HG03280 (cell line): ENCODE measurements at regions not wholly inside any gene's neighbourhood (a gene's known extent, or its start where the extent isn't known, plus 50 kb on each side); places are given as distances from the start of the nearest gene placed in this dataset.
"Not testable (repeated sequence)": the region's sequence is repeated elsewhere in the genome, so short reads cannot be mapped to it uniquely, and the experiment has no call there.

ENCODE experiments used
- ATAC-seq: cut with Tn5 transposase; IDR thresholded peaks from one replicate; pipeline ENCODE4 v1.9.1; 2021; ENCODE audit warnings: mild to moderate bottlenecking, moderate library complexity; ENCODE audit not compliant: unreplicated experiment

DNA sequence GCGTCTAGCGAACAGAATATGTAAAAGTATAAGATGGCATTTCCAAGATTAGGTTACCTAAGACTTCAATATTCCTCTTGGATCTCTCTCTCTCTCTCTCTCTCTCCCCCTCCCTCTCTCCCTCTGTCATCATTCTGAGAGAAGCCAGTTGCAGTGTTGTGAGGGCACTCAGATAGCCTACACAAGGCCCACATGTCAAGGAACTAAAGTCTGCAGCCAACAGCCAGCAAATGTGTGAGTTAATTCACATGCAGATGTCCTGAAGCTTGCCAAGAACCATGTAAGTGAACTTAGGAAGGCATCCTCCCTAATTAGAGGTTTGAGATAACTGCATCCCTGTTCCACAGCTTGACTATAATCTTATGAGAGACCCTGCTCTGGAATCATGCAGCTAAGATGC lies 822.9 kb upstream of the PRR20A start:
- no peak for ATAC-seq

DNA sequence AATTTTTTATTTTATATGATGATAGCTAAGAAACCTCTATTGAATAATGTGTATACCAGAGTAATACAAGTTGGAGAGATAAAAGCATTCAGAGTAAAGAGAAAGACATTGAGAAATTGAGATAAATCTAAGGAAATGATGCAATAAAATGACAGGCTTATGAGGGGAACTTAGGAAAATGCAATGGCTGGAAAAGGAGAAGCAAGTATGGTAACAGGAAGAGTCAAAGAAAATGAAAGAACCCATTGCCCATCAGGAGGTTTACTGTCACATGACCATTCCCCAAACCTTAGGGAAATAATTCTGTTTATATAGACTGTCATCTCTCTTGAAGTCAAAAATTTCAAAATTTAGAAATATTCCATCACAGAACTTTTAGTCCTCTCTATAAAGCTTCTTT lies 808.0 kb upstream of the PRR20A start:
- ATAC-seq = no peak

DNA sequence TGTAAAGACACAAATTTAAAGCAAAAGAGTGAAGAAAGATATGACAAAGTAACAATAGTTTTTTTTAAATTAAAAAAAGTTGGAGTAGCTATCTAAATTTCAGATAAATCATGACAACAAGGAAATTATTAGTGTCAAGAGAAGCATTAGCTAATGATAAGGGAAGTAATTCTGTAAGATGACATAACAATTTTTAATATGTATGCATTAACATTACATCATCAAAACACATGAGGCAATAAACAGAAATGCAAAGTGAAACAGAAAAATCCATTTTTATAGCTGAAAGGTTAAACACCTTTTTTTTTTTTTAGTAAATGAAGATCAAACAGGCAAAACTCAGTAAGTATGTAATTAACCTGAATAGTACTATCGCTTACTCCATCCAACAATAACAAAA lies 804.9 kb upstream of the PRR20A start:
- no peak for ATAC-seq

DNA sequence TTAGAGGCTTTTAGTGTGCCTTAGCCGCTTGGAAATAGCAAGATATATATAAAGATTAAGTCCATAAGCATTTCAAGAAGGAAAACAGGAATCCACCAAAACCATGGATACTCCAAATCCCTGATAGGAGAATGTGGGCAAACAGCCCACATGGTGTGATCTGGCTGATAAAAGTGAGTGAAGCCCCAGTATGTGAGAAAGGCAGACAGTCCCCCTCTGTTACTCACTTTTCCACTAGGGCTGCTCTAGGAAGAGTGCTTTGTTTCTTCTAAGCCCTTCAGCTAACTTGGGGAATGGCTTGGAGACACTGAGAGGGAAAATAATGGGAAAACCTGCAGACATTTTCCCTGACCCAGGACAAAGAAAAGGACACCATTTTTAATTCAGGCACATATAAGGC lies 802.3 kb upstream of the PRR20A start:
- ATAC-seq = no peak

DNA sequence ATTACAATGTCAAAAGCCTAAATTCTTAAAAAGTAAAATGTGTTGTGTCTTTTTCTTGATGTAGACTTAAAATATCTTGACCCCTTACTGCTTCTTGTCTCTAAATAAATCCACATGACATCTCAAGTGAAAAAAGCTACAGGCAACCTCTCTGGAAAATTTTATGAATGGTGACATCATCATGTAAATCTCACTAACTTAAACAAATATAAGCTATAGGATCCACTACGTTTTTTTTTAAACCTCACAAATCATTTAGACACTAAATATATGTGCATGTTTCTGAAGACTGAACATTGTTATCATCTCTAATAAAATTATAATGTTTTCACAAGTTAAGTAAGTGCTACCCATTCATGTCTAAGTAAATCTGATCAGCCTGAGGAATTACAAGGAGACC lies 793.7 kb upstream of the PRR20A start:
- no peak for ATAC-seq

DNA sequence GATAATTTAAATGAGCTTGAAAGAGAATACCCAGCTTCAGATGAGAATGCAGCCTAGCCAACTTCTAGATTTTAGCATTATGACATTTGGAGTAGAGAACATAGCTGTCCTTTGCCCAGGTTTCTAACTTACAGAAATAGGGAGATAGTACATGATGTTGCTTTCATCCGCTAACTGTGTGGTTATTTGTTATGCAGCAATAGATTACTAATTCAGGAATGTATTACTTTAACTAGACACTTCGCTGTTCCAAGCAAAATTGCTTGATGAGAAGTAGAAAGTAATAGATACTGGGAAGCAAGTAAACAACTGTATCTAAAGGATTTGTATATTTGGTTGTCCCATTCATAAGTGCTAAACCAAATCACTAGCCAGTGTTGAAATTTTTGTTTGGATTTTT lies 790.9 kb upstream of the PRR20A start:
- ATAC-seq = no peak

DNA sequence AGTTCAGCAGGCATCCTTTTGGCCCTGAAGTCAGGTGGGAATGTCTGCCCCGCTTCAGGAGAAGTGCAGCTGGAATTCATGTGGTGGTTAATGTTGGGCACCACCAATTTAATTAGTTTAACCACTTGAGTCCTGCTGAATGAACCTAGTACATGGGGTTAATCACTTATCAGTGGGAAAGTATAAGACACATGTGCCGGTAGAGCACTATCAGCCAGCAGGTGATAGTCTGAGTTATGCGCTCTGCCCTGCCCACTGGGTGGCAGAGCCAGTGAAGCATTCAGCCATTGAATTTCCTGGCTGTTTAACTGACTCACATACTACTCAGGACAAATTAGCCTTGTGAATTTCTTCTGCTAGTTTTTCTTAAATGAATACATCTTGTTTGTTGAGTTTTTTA lies 789.7 kb upstream of the PRR20A start:
- ATAC-seq = no peak

DNA sequence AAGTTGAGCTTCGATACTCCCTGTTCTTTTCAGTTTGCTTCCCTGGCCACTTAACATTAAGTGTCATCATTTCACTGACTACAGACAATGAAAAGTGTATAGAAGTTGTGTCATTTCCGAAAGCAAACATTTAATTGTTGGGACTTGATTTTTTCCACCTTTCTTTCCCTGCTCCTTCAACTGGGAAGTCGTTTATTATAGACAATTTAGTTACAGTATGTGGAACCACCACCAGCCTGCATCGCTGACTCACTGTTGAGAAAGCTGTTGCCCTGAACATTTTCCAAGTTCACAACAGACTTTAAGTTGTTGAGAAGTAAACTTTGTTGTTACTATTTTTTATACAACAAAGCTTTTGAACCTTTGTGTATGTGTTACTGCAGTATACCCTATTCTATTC lies 788.4 kb upstream of the PRR20A start:
- no peak for ATAC-seq

DNA sequence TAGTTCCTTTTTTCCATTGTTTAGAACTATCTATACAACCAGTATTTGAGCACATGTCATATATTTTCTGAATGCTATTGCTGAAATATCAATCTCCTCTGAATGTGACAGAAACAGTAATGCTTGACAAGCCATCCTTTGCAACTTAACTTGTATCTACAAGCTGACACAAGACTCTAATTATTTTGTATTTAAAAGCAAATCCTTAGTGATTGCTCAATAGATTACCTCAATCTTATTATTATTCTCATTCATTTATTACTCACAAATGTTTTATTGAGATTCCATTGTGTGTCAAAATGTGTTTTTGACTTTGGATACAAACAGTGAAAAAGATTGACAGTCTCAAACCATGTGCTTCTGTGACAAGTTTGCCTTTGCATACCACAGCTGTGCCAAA lies 787.8 kb upstream of the PRR20A start:
- no peak for ATAC-seq

DNA sequence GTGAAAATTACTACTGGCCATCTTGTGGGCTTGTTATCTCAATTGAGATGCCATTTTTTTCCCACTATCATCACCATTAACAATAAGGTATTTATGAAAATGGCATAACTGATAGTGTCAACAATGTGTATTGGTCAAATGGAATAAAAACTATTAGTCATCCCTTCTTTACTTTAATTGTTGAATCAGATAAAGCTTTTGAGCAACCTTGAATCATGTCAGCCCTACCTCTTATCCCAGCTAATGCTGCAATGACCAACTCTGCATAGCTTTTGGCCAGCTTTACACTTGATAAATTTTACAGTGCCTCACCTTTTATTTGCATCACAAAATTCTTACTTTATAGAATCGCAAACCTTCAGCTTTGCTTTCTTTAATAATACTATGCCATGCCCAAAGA lies 784.0 kb upstream of the PRR20A start:
- ATAC-seq = no peak

DNA sequence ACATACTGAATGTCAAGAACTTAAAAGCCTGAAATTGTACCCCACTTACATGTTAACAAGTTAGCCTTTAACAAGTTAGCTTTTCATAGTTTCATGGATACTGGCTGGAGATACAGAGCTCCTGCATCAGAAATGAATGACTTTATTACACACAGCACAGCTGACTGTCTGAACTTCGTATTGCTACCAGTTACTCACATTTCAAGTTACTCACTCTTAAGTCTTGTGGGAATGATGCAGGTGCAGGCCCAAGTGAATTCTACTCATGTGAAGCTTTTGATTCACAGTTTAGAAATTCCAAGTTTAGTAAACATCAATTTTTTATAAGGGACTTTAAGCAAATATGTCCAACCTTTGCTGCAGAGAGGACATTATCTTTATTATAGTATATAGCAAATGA lies 762.2 kb upstream of the PRR20A start:
- ATAC-seq = no peak

DNA sequence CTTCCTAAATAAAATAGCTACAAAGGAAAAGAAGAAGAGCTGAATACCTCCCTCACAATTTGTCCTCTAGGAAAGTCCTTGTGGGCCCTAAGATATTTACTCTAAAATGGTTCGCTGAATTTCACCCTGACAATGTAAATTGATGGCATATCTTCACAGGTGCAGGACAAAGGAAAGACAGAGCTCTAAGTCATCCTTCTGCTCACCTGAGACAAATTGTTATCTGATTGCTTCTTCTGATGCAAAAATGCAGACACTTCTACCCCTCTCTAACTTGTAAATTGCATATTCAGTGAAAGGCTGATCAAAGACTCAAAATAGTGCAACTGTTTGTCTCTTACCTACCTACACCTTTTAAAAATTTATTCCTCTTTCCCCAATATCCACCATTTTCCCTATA lies 747.2 kb upstream of the PRR20A start:
- no peak for ATAC-seq

DNA sequence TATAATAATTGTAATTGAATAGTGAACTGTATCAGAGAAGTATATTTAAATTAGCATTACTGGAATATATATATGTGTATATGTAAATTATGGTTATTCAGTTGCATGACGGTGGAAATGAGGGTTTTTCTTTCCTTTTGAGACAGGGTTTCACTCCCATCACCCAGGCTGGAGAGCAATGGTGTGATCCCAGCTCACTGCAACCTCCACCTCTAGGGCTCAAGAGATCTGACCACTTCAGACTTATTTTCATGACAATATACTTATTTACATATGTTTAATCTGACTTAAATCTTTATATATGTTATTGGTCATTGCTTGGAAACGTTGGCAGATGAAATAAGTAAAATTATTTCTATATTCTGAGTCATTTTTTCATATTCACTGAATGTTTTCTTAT lies 744.4 kb upstream of the PRR20A start:
- no peak for ATAC-seq

DNA sequence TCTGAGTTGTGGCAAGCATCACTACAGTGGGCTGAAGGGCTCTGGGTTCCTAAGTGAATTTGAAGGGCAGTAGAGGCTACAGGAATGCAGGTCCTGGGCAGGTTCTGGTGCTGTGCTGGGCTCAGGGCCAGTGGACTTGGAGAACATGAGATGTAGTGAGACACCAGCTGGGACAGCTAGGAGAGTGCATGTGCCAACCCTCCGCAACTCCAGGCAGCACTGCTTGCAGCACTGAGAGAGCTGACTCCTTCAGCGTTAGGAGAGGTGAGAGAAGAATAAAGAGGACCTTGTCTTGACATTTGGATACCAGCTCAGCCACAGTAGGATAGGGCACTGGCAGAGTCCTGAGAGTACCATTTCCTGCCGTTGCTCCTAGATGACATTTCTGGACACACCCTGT lies 739.9 kb upstream of the PRR20A start:
- ATAC-seq = no peak

DNA sequence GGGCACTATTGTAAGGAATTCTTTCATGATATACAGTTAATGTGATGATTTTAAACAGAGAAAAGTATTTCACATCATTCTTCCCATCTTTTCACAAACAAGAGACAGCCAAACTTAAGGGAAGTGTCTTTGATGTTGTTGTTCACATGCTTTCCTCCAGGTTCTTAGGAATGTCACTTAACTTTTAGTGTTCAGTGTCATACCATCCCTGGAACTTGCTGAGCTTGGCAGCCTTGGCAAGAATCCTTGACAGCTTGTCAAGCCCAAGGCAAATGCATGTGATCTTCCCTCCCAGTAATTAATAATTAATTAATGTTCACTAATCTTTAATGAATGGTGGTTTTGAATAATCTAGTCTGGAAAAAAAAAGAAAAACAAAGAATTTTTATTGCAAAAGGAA lies 727.9 kb upstream of the PRR20A start:
- no peak for ATAC-seq

DNA sequence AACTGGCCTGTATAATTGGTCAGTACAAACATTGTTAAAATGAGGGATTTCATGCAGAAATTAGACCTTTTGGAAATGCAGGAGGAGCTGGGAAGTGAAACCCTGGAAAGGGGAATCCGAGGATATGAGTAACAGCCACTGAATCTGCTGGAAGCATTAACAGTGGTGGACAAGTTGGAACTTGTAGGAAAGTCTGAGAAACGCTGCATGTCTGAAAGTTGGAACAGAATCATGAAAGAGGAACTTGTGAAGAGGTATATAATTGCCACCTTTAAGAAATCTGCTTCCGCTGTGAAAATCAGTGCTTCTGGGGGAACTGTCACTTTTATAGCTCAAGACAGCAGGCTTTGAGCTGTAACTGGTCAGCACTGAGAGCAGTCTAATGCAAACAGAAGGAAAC lies 716.5 kb upstream of the PRR20A start:
- no peak for ATAC-seq

DNA sequence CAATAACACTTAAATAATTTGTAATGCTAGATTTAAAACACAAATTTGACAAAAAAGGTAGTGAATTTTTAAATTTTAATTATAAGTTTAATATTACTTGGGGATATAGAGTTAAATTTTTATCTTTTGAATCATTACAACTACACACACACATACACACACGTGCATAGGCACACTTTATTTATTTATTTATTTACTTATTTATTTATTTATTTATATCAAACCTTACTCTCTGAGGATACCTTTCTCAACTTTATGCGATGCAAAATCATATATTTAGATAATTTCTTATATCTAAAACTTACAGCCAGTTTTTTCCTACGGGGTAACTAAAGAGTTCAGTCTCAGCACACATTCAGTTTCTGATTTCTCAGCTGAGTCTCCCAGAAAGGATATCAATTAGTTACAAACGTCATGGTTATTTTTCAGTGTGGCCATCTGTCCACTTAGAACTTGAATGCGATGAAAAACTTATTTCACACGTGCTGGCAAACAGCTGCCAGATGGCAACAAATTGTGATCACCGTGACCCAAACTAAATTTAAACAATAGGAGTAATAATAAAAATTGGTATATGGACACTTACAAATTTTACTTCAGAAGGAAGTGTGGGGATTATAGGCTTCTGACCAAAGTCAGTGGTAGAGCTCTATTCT lies 683.1 kb upstream of the PRR20A start:
- no peak for ATAC-seq

DNA sequence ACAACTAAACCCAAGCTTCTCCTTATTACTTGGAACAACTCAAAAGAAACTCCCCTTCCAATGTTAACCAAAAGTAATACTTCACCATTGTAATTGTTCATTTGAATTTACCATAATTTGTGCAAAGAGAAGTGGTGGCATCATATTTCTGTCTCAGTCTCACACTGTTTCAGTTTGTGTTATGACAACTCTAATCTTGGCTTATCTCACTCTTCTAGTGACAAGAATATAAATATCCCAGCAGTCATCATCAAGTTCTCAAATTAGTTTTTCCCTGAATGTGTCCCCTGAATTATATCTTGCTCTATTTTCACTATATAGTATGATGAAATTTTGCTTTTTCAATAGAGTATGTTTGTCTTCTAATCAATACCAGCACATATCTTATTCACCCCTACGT lies 681.4 kb upstream of the PRR20A start:
- ATAC-seq = no peak

DNA sequence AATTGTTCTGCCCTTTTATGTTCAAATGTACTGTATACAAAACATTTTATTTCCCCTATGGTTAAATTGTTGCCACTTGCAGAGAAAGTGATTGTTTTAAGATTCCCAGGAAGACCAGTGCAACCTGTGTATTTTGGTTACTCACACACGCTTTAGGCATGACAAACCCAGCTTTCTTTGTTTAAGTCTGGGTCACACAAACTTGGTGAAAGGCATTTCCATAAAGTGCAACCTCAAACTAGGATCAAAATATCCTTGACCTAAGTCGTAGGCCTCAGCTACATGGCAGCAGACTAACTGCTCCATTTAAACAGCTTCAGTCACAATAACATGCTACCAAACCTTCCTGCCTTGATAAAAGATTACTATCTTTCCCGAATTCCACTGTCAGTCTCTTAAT lies 639.0 kb upstream of the PRR20A start:
- ATAC-seq = no peak

DNA sequence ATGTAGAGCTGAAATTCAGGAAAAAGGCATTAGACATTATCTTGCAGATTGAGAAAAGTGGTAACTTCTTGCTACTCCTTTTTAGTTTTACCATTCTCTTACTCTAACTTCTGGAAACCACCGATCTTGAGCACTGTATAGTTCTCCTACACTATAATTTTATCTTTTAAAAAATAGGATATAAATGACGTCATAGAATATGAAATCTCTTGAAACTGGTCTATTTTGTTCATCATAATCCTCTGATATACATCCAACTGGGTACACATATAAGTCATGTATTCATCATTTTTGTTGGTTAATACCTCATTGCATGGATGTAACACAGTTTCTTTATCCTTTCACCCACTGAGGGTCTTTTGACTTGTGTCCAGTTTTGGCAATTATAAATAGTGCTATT lies 629.9 kb upstream of the PRR20A start:
- no peak for ATAC-seq

DNA sequence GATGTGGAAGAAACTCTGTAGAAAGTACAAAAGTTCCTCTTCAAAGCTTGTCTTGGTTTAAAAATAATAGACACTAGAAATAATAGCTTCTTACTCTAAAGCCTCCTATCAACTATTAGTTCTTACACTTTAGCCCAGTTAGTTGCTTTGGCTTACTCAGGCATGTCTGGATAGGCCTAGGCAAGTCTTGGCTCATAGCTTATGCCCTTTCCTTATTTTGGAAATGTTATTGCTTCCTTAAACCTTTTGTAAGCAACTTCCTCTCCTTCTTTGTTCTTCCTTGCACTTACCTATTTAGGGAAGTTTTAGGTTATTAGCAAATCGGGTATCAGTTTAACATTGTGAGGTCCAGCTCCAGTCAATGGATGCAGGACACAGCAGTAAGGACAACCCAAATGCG lies 628.4 kb upstream of the PRR20A start:
- ATAC-seq = not testable (repeated sequence)

DNA sequence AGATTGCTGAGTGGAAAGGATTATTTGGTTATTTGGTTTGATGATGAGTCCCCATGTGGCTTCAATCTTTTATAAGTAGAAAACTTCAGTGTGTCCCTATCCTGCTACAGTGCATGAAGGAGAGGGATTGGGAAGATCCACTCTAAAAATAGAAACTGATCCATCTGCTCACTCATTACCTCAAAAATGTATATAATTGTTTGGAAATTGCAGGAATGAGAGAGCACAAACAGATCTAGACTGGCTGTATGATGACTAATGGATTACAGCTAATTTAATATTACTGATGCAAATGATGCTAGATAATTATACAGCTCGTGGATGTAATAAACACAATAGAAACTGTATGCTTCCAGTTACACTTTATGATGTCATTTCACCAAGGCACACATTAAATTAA lies 625.3 kb upstream of the PRR20A start:
- no peak for ATAC-seq

DNA sequence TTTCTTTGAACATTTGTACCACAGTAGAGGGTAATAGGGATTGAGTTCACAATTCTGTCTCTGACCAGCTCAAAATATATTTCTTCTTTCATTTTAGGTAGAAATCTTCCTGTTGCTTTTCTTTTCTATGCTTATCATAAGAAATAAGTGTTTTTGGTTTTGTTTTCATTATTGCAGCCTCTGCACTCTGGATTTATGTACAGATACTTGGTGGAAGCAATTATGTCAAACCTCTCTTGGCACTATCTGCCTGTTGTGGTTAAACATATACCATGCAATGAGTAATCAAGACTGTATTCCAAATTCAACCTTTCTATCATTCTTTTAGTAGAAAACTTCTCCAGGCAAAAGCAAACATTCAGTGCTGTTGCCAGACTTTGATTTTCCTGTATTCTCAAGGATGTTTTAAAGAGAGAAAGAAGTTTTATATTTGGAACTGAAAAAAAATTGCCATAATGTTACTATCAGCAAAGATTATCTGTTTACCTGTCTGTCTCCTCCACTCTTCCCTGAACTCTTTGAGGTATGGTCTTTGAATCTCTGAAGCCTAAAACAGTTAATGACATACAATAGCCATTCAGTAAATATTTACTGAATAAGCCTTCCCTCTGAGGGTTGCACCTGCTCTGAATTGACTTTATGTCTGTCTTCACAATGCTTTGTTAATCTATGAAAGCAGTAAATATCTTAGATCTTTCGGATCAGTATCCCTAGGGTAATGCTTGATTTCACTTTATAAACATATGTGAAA lies 612.5 kb upstream of the PRR20A start:
- ATAC-seq = no peak
